OCI-LY3 (cell line): ENCODE measurements at regions not wholly inside any gene's neighbourhood (a gene's known extent, or its start where the extent isn't known, plus 50 kb on each side); places are given as distances from the start of the nearest gene placed in this dataset.
"Not testable (repeated sequence)": the region's sequence is repeated elsewhere in the genome, so short reads cannot be mapped to it uniquely, and the experiment has no call there.

Source experiments
- H2AFZ ChIP-seq: fragments of 200-600, 300-600 bp; shearing (Covaris generic); 2 replicates; pipeline ENCODE4 v1.6.0; 2014; ENCODE audit warnings: antibody characterized with exemption, low read depth, low read length
- H3K27ac ChIP-seq: fragments of 200-600, 300-600 bp; sonication (generic); 2 replicates; pipeline ENCODE4 v1.5.1; 2014; ENCODE audit warnings: mild to moderate bottlenecking, low read length, moderate library complexity, mixed read lengths
- H3K27me3 ChIP-seq: fragments of 200-600, 300-600 bp; sonication (generic); 2 replicates; pipeline ENCODE4 v1.6.1; 2014; ENCODE audit warnings: low read depth, low read length, mixed read lengths
- H3K36me3 ChIP-seq: fragments of 200-600, 300-600 bp; sonication (generic); replicated peaks from 2 replicates; pipeline ENCODE3; 2014; ENCODE audit warnings: low read depth, low read length, mixed read lengths
- H3K4me1 ChIP-seq: fragments of 300-600, 200-600 bp; sonication (generic); 2 replicates; pipeline ENCODE4 v1.6.1; 2014; ENCODE audit warnings: low read length, mixed read lengths
- H3K4me2 ChIP-seq: fragments of 200-600, 300-600 bp; sonication (generic); 2 replicates; pipeline ENCODE4 v1.6.1; 2014; ENCODE audit warnings: low read length, mixed read lengths
- H3K4me3 ChIP-seq: fragments of 300-600, 200-600 bp; sonication (generic); 2 replicates; pipeline ENCODE4 v1.5.1; 2014; ENCODE audit warnings: antibody characterized with exemption, mild to moderate bottlenecking, low read length, moderate library complexity
- H3K79me2 ChIP-seq: fragments of 300-600, 200-600 bp; shearing (Covaris generic); 2 replicates; pipeline ENCODE4 v1.6.1; 2014; ENCODE audit warnings: mild to moderate bottlenecking, low read length, mixed read lengths
- H3K9ac ChIP-seq: fragments of 300-600, 200-600 bp; shearing (Covaris generic); 2 replicates; pipeline ENCODE4 v1.6.0; 2014; ENCODE audit warnings: mild to moderate bottlenecking, low read length, moderate library complexity
- H3K9me3 ChIP-seq: fragments of 200-600, 300-600 bp; shearing (Covaris generic); 2 replicates; pipeline ENCODE4 v1.6.1; 2014; ENCODE audit warnings: low read length, mixed read lengths; ENCODE audit not compliant: insufficient read depth
- H4K20me1 ChIP-seq: fragments of 200-600, 300-600 bp; sonication (generic); 2 replicates; pipeline ENCODE4 v1.6.1; 2016; ENCODE audit warnings: low read length, mixed read lengths; ENCODE audit not compliant: insufficient read depth
- EZH2phosphoT487 ChIP-seq: fragments of 200-600 bp; shearing (Covaris generic); IDR thresholded peaks from 2 replicates; pipeline ENCODE4 v1.6.1; 2018; ENCODE audit warnings: antibody characterized with exemption, mixed run types, low read depth
- TF ChIP-seq, protein P1 (sequence below): fragments of 200-600, 300-600 bp; sonication (generic); IDR thresholded peaks from 2 replicates; pipeline ENCODE4 v1.5.1; 2014; ENCODE audit warnings: antibody characterized with exemption, low read length, low read depth

DNA sequence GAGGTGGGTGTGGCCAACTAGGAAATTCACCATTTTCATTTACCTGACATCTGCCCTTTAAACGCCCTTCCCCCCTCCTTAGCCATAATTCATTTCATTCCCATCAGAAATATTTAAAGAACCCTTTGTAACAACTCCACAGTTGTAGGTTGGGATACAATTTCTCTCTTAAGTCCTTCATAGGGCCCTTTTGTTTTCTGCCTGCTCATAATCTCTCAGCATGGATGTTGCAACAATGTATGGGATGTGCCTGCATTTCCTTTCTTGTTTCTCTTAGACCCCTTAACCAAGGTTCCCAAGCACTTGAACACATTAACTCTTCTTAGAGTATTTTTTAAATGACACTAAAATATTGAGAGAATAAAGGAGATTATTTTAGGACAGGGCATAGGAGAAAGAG is 51.7 kb upstream of the MYO10 start:
- H4K20me1 ChIP-seq: no peaks in the 10 kb centered on the region
- H3K27ac ChIP-seq: no peak overlapping the region
- H3K9me3 ChIP-seq: no peaks in the 10 kb centered on the region
- H3K27me3 ChIP-seq: no peaks in the 10 kb centered on the region
- no peaks in the 10 kb centered on the region for H3K4me1 ChIP-seq
- H3K9ac ChIP-seq: no peak overlapping the region
- no peak overlapping the region for H2AFZ ChIP-seq
- no peak overlapping the region for H3K4me2 ChIP-seq
- TF ChIP-seq, protein P1, sequence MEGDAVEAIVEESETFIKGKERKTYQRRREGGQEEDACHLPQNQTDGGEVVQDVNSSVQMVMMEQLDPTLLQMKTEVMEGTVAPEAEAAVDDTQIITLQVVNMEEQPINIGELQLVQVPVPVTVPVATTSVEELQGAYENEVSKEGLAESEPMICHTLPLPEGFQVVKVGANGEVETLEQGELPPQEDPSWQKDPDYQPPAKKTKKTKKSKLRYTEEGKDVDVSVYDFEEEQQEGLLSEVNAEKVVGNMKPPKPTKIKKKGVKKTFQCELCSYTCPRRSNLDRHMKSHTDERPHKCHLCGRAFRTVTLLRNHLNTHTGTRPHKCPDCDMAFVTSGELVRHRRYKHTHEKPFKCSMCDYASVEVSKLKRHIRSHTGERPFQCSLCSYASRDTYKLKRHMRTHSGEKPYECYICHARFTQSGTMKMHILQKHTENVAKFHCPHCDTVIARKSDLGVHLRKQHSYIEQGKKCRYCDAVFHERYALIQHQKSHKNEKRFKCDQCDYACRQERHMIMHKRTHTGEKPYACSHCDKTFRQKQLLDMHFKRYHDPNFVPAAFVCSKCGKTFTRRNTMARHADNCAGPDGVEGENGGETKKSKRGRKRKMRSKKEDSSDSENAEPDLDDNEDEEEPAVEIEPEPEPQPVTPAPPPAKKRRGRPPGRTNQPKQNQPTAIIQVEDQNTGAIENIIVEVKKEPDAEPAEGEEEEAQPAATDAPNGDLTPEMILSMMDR: no peak
- no peak for TF ChIP-seq EZH2phosphoT487
- no peaks in the 10 kb centered on the region for H3K36me3 ChIP-seq
- no peaks in the 10 kb centered on the region for H3K79me2 ChIP-seq
- H3K4me3 ChIP-seq: no peak overlapping the region

DNA sequence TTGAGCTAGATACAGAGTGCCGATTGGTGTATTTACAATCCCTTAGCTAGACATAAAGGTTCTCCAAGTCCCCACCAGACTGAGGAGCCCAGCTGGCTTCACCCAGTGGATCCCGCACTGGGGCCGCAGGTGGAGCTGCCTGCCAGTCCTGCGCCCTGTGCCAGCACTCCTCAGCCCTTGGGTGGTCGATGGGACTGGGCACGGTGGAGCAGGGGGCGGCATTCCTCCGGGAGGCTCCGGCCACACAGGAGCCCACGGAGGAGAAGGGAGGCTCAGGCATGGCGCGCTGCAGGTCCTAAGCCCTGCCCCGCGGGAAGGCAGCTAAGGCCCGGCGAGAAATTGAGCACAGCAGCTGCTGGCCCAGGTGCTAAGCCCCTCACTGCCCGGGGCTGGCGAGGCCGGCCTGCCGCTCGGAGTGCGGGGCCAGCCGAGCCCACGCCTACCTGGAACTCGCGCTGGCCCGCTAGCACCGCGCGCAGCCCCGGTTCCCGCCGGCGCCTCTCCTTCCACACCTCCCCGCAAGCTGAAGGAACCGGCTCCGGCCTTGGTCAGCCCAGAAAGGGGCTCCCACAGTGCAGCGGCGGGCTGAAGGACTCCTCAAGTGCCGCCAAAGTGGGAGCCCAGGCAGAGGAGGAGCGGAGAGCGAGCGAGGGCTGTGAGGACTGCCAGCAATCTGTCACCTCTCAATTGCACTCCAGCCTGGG is 54.9 kb upstream of the MYO10 start:
- not testable (repeated sequence) for H2AFZ ChIP-seq, H3K36me3 ChIP-seq, H3K9me3 ChIP-seq, H3K4me2 ChIP-seq, H4K20me1 ChIP-seq, H3K4me1 ChIP-seq, H3K27ac ChIP-seq, H3K79me2 ChIP-seq, H3K4me3 ChIP-seq, H3K9ac ChIP-seq, H3K27me3 ChIP-seq

DNA sequence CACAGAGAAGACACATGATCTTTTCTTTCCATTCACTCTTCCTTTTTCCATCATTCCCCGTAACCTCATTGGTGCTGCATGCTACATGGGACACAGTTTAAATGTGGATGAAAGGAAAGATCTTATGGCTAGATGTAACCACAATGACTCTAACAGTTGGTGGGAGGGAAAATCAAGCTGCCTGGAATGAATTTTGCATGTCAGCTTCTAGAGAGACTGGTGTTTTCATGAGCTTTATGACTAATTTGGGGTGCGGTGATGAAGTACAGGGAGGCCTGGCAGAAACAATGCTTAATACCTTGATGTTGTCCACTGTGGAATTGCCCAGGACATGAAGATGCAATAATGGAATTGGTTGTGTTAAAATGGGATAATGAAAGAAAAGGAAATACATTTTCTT is 55.9 kb upstream of the MYO10 start:
- no peaks in the 10 kb centered on the region for H3K79me2 ChIP-seq
- H3K4me1 ChIP-seq: no peaks in the 10 kb centered on the region
- no peak overlapping the region for H3K9ac ChIP-seq
- H4K20me1 ChIP-seq: no peaks in the 10 kb centered on the region
- H3K9me3 ChIP-seq: no peaks in the 10 kb centered on the region
- no peak overlapping the region for H3K27ac ChIP-seq
- no peaks in the 10 kb centered on the region for H3K36me3 ChIP-seq
- no peaks in the 10 kb centered on the region for H3K27me3 ChIP-seq
- H3K4me2 ChIP-seq: no peak overlapping the region
- H2AFZ ChIP-seq: no peak overlapping the region
- TF ChIP-seq, protein P1: no peak
- TF ChIP-seq EZH2phosphoT487: no peak
- H3K4me3 ChIP-seq: no peak overlapping the region

DNA sequence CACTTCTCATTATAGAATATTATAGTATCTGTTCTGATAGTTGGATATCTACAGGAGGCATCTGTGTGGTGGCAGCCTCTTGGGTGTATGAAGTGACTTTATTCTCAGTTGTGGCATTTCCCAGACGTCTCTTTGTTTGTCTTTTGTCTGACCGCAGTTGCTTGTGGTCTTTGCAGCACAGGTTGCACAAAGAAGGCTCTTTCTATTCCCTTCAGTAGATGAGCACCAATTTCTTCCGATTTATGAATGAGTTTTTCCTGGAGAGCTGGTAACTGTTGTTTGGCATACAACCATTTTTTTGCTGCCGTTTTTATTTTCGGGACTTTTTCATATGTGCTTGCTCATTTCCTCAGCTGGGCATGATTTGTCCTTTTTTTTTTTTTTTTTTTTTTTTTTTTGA is 56.4 kb upstream of the MYO10 start:
- H3K9me3 ChIP-seq: no peaks in the 10 kb centered on the region
- H3K79me2 ChIP-seq: no peaks in the 10 kb centered on the region
- H3K4me1 ChIP-seq: no peaks in the 10 kb centered on the region
- H3K36me3 ChIP-seq: no peaks in the 10 kb centered on the region
- H2AFZ ChIP-seq: no peak overlapping the region
- H4K20me1 ChIP-seq: no peaks in the 10 kb centered on the region
- no peak overlapping the region for H3K4me3 ChIP-seq
- no peak for TF ChIP-seq EZH2phosphoT487
- TF ChIP-seq, protein P1: no peak
- no peak overlapping the region for H3K4me2 ChIP-seq
- H3K27ac ChIP-seq: no peak overlapping the region
- no peaks in the 10 kb centered on the region for H3K27me3 ChIP-seq
- H3K9ac ChIP-seq: no peak overlapping the region
